ENCODE measurements at regions not wholly inside any gene's neighbourhood (a gene's known extent, or its start where the extent isn't known, plus 50 kb on each side); places are given as distances from the start of the nearest gene placed in this dataset.
"Not testable (repeated sequence)": the region's sequence is repeated elsewhere in the genome, so short reads cannot be mapped to it uniquely, and the experiment has no call there.

DNA sequence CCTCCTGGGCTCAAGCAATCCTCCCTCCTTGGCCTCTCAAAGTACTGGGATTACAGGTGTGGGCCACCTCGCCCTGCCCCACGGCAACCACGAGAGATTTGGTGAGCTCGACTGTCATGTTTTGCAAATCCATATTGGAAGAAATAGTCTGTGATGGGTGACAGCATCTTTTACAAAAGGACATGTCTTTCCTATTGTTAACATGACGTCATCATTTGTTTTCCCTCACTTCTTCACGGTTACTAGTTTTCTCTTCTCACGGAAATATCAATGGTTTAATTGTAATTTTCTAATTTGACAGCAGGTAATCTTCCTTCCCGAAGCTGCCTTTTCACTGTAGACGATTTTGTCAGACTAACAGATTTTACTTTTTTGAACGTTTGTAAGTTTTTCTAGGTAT, 110.8 kb upstream of the GREM2 start:
- DNase-seq, result no peak

DNA sequence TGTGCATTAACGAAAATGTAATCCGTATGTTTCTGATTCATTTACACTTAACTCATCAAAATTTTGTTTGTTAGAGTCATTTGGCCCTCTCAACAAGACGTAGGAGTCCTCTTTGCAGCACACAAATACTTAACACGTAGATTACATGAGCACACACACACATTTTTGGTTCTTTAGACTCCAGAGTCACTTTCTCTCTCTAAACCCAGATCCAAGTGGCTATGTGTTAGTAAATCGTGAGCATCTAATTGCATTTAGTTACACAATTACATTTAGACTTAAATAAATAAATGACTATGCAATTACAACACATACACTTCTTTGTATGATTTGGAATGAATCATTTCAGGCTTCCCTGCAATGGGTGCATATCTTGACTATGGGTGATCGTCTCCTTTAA, 109.0 kb upstream of the GREM2 start:
- no peak for DNase-seq

DNA sequence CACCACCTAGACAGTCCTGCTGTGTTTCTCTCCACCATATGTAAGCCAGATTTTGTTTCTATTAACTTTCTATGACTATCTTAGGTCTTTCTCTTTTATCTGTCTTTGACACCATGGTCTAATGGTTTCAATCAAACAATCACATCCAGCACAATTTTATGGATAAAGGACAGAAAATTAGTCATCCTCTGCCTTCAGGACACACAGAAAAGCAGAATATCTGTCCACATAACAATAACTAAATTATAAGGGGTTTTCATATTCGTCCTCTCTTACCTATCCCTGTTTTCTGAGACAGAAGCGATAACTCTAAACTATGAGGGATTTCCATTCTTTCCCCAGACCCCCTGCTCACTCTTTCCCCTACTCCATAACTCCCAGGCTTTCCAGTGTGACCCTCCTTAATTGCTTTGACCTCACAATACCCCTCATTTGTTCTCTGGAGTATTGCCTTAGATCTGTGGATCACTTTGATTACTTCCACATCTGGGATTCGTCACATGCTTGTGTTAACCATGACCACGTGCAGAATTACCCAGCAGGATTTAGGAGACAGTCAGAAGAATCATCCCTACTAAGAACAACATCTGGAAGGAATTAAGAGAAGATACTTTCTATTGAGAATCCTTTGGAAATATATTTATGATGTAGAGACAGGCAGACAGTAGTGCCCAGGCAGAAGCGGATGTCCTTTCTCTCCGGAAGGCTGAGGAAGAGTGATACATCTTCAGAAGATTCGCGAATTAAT, 108.2 kb upstream of the GREM2 start:
- no peak for DNase-seq

DNA sequence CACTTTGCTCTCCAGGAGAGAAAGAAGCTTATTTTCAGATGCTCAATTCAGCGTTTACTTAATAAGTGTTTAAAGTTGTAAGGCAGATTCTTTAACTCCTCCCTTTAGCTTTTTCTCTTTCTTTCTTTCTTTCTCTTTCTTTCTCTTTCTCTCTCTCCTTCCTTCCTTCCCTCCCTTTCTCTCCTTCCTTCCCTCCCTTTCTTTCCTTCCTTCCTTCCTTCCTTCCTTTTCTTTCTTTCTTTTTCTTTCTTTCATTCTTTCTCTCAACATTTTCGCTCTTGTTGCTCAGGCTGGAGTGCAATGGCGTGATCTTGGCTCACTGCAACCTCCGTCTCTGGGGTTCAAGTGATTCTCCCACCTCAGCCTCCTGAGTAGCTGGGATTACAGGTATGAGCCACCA, 104.6 kb upstream of the GREM2 start:
- DNase-seq, result not testable (repeated sequence)

DNA sequence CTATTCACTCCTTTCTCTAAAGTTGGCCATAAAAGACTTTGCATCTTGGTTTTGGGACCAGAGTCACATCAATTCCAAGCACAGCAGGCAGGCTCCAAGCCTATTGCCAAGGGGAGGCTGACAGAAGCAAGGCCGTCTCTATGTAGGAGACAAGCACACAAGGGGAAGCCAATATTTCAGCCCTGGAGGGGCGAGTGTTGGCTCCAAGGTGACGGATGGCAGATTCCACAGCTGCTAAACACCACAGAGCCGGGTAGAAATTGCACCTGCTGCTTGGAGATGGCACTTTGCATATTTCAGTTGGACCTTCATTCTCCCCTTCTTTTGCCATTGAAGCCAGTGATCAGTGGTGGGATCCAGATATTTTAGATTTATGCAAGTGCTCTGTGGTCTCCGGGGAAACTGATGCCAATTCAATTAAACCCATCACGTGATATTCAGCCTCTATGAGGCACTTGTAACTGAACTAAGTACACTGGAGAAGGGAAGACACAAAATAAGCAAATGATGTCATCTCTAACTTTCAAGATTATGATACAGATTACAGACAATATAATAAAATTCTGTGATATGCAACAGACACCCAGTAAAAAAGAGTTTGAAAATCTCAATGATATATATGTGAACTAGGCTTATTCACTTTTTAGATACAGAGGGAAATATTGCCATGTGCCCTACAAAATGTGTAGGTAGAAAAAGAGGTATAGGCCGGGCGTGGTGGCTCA, 102.8 kb upstream of the GREM2 start:
- DNase-seq, result no peak

DNA sequence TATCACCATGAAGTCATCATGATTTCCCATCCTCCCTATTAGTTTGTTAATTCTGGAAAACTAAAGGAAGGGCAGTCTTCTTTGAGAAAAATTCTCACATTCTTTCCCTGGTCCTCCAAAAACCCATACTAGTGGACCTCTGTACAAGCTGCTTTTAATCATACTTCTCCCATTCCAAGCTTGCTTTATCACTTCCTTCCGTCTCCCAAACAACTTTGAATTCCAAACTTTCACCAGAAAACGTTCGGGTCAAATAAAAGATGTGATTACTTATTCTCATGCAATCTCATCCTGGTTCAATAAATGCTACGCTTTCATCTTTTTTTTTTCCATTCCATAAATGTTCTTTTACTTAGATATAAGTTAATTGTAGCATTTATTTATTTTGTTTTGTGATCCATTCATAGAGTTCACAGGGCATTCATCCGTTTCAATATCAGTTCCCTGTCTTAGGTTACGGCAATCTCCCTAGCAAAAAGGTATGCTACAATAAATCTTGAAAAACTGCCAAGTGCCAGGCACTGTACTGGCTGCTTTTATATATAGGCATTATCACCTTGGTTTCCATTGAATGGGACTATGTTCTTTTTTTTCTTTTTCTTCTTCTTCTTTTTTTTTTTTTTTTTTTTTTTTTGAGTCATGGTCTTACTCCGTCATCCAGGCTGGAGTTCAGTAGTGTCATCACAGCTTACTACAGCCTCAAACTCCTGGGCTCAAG, 100.2 kb upstream of the GREM2 start:
- no peak for DNase-seq

DNA sequence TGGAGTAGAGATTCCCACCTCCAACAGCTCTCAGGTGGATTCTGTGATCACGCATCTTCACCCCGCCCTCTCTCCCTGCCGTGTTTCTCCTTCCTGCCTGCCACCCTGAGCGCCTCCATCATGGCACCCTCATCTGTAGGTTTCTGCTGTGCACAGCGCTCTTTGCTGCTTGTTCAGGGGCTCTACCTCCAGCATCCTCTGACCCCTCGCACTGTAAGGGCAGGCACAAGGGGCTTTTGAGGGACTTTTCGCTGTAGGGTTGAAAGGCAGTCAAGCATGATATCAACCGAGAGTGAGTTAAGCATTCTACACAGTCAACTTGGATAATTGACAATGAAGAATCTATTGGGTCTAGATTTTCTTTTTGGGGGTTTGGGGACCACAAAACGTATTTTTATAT, 99.1 kb upstream of the GREM2 start:
- no peak for DNase-seq

DNA sequence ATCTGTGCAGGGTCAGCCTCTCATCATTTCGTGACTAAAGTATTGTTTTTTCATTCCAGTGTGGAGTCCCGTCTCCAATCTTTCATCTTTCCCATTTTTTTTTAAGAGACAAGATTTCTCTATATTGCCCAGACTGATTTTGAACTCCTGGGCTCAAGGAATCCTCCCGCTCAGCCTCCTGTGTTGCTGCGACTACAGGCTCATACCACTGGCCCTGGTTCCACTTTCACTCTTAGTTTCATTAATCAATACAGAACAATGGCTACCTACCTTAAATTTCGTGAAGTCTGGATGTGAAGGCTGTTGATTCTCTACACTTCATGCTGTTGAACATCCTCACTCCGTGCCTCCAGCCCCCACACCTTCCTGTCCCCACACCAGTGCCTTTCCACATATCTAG, 97.7 kb upstream of the GREM2 start:
- DNase-seq, result no peak

DNA sequence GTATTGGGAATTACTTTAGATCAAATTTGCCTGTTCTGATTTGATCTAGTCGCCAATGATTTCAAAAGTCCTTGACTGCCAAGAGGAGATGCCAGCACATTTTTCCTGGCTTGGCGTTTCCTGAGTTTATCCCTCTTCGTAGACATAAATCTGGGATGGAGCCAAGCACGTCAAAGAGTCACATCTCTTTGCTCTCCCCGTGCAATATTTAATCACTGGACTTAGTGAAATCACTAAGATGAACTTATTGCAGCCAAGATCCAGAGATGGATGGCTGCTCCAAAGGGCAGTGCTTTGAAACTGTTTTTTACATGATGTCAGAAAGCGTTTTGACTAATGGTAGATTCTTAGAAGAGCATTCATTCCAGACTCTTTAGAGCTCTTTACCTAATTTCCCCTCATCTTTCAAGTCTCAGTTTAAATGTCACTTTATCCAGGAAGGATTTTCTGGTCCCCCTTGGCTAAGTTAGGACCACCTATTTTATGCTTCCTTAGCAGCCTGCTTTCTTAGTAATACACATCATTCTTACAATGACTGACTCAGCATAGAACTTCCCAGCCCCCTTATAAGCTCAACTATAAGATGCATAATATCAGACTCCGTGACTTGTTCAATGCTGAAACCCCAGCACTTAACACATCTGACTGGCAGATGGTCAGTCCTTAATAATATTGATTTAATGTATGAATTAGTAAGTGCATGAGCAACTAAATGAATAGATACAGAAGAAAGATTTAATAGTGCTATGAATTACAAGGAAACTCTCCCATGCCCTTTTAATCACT, 94.4 kb upstream of the GREM2 start:
- no peak for DNase-seq

DNA sequence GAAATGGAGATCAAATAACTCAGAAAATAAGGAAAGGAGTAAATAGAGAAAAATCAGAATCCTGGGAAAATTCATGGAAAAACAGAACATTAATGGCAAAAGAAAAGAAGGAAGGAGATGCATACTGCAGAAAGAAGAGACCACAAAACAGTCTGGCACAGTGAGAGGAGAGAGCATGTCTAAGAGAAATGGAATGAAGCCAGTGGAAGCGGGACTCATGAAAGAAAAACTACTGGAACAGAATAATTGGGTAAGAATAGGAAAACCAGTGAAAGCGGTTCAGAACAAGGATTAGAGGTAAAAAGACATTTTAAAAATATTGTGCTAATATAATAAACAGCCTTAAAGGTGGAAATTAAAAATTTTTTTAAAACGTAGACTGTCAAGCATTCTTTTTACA, 93.6 kb upstream of the GREM2 start:
- no peak for DNase-seq

DNA sequence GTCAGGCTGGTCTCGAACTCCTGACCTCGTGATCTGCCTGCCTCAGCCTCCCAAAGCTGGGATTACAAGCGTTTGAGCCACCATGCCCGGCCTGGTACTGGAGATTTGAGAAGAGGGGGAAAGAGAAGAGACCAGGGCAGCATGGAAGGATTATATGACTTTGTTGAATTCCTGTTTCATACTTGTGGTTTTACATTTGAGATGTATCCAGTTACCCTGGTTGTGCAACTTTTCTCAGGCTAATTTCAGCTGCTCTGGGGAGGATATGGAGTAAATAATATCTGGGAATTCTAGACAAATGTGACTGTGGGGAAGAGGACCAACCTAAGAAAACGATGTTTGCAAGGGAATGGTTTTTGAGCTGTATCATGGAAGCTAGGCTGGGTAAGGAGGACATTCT, 89.5 kb upstream of the GREM2 start:
- DNase-seq, result no peak

DNA sequence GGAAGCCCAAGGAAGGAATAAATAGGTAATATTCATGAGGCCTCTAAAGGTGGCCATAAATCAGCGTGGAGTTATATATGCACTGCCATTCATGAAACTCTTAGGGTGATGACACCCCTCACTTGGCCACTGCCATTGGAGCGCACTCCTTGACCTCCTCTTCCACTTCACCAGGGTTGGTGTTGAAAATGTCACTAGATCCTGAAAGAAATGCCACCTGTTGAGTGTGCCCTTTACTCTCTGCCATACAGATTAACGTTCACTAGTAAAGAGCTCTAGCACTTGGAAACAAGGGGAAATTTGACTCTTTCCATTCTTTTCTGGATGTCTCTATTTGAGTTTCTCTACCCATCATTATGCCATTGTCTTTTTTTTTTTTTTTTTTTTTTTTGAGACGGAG, 83.5 kb upstream of the GREM2 start:
- no peak for DNase-seq

DNA sequence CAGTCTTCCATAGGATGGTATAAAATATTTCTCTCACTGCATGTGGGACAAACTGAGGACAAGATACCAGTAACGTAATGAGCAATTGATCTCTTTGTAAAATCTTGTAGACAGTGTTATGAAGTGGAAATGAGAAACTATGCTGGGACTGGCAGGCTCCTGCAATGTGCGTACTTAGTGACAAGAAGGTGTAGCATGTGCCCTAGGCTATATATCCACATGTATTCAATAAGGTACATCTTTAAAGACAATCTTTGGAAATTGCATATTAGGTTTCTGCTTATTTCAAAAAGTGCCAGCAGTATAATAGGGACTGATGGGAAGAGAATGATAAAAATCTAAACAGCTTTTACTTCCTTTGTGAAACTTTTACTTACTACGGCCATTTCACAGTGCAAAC, 81.9 kb upstream of the GREM2 start:
- DNase-seq, result no peak

DNA sequence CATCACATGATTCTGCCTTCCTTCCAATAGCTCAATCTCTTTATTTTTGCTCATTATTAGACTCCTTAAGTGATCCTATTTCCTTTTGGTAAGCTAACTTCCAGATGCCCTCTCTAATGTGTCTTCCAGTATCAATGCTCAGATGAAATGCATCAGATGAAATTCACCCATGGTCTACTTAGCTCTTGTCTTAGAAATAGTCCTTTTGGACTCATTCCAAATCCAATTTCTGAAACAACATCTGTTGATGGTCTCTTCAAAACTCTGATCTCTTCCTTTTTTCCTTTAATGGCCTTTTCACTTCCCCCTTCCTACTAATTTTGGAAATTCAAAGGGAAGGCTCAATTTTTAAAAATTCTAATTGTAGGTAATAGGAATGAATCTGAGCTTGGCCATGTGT, 81.1 kb upstream of the GREM2 start:
- DNase-seq, result no peak

DNA sequence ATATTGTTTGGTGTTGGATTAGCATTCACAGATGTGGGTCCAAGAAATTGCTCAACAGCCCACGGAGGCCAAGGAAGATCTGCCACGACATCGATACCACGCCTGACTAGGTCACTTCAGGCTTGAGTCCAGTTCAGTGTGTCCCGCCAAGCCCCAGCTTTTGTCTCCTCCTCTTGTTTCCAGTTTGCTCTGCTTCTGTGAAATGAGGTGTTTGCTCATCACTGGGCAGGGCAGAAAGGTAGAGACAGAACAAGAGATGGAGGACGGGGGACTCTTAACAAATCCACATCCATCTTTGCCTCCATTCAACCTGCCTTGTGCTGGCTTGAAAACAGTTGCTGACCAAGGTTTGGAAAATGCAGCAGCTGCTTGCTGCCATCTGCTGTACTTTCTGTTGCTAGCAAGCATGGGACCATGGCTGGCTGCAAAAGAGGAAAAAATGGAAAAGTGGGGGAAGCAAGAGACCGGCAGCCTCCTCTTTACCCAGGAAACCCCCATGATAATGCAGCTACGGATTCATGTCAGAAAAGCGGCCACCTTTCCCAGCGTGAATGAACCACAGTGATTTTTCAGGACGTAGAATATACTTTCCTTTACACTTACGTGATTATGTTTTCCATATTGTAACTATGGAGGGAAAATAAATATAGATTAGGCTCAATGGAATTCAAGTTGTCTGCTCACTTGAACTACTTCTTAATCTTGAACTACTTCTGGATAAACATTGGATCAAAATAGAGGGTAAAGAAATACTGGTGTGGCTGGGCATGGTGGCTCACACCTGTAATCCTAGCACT, 80.2 kb upstream of the GREM2 start:
- DNase-seq, result peak; percentile 1 to 4

DNA sequence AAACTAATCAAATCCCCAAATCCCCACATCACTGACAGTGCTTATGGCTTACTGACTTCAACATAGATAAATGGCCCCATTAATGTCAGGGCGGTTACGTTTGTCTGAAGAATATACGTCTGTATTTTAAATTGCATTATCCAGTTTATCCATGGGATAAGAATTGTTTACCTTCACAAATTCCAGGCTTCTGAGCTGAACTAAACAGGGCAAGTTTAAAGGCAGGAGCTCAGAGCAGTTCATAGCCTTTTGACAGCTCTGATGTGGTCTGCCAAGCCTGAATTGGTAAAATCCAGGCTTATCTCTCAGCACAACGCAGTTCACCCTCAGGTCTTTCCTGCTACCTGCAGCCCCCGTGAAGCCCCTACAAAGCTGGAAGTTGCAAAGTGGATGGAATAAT, 79.5 kb upstream of the GREM2 start:
- no peak for DNase-seq

DNA sequence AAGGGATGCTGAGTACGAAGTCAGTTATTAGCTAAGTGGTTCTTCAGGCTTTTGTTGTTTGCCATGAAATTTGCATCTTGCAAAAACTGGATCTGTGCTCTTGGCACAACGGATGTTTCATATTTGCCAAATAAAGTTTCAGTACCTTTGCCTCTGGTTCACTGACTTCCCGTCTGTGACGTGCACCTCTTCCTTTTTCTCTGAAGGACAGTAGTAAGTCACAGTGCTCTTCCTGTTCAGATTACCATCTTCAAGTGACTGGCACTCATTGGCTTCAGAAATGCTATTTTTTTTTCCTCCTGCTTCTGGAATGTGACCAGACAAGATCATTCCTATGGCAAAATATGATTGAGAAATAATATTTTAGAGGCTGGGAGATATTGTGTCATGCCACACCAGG, 75.9 kb upstream of the GREM2 start:
- no peak for DNase-seq

DNA sequence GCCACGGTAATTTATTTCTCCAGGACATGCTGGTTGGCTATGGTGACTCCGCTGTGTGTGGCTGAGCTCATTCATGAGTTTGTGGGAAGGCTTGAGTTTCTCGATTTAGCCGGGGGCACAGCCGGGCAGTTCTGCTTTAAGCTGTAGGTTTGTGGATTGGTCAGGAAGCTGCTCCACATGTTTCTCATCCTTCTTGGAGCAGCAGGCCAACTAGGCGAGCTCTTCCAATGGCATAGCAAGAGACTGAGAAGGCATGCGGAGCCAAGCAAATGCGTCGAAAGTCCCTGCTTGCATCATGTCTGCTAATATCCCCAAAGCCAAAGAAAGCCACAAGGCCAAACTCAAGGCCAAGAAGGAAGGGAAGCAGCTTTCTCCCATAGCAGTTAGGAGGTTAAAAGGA, 71.6 kb upstream of the GREM2 start:
- no peak for DNase-seq

DNA sequence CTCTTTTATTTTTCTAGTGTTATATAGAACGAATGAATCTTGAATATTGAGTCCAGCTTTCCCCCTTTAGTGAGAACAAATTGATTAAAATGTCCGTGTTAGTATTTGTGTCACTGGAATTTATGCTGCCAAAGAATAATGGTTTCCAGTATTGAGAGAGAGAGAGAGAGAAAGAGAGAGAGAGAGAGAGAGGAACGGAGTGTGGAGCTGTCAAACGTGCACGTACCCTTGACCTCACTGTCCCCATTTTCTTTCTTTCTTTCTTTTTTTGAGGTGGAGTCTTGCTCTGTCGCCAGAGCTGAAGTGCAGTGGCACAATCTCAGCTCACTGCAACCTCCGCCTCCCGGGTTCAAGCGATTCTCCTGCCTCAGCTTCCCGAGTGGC, 70.9 kb upstream of the GREM2 start:
- no peak for DNase-seq

DNA sequence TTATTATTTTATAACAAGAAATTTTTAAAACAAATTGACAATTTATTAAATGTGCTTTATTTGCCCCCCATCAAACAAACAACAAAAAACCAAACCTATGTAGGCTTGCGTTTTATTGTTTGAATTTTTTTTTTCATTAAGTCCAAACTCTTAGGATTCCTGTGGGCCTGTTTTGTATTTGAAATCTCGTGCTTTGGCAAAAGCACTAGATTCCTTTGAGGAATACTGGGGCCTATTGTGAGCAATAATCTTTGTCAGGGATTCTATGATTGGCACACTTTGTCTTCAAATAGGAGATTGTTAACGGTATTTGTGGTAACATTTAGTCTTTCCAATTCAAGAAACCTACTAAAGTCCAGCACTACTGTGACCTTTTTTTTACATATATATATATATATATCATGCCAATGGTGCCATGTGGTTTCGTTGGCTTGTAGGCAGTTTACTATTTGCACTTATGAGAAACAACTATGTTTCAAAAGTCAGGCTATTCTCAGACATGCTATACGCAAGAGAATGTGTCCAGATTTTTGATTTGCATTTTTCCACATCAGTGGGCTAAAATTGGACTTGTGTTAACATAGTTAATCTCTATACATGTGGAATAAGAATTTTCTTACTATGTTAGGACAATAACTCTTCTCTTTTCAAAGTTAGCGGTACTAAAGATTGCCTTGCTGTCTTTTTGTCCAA, 70.4 kb upstream of the GREM2 start:
- no peak for DNase-seq

DNA sequence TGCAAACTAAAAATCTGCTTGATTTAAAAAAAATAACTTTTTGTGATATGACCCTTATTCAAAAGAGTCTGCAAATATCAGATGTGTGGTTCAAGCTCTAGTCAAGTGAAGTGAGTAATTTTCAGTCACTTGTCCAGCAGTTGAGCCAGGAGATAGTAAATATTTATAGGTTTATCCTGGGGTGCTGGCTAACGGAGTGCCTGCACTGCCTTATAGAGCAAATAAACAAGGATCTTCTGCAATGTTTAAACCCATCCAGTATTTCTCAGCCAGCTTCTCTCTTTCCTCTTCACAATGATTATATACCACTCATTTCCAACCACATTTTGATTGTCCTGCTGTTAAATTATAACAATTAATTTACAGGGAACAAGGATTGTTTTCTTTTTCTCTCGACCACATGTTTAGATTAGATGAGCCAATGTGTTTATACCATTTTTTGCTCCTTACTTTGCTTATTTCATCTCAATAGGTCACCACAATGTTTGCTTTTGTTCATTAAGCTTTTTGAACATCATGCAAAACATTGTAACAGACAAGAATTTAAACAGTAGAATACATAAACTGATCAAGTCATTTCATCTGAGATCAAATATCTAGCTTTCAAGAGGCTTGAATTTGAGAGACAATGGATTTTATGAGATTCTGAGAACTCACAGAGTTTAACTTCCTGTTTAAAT, 60.3 kb upstream of the GREM2 start:
- DNase-seq, result no peak
